Astrocyte (in vitro differentiated cells and primary cell): ENCODE measurements at regions not wholly inside any gene's neighbourhood (a gene's known extent, or its start where the extent isn't known, plus 50 kb on each side); places are given as distances from the start of the nearest gene placed in this dataset.

Experiments
- DNase-seq: peaks from one replicate; pipeline ENCODE4 v3.0.0-alpha.2; 2010; ENCODE audit warnings: low read depth
- FAIRE-seq: peaks from 2 replicates; lab custom pipeline; 2011; peaks lifted over from hg19 to GRCh38; lab: Jason Lieb, UNC
- H2AFZ ChIP-seq: 2 replicates; pipeline ENCODE4 v1.6.0; 2012; ENCODE audit warnings: low read depth, low read length, inconsistent platforms
- H3K27ac ChIP-seq: 2 replicates; pipeline ENCODE4 v1.5.1; 2011; ENCODE audit warnings: low read depth, low read length, inconsistent platforms
- H3K27me3 ChIP-seq: 2 replicates; pipeline ENCODE4 v1.6.0; 2011; ENCODE audit warnings: low read length, inconsistent platforms; ENCODE audit not compliant: insufficient read depth
- H3K36me3 ChIP-seq: 2 replicates; pipeline ENCODE4 v1.5.1; 2011; ENCODE audit warnings: low read length, inconsistent platforms; ENCODE audit not compliant: insufficient read depth
- H3K4me1 ChIP-seq: 2 replicates; pipeline ENCODE4 v1.5.1; 2011; ENCODE audit warnings: low read length, inconsistent platforms; ENCODE audit not compliant: insufficient read depth
- H3K4me2 ChIP-seq: 2 replicates; pipeline ENCODE4 v1.6.0; 2012; ENCODE audit warnings: low read length, inconsistent platforms
- H3K4me3 ChIP-seq: 2 replicates; pipeline ENCODE4 v1.5.1; 2011; ENCODE audit warnings: low read depth, mild to moderate bottlenecking, low read length, inconsistent platforms; ENCODE audit not compliant: insufficient read depth
- H3K79me2 ChIP-seq: 2 replicates; pipeline ENCODE4 v1.6.0; 2012; ENCODE audit warnings: mild to moderate bottlenecking, low read length, inconsistent platforms; ENCODE audit not compliant: insufficient read depth
- H3K9ac ChIP-seq: 2 replicates; pipeline ENCODE4 v1.6.0; 2012; ENCODE audit warnings: mild to moderate bottlenecking, low read length, inconsistent platforms
- H3K9me3 ChIP-seq: 2 replicates; pipeline ENCODE4 v1.5.1; 2012; ENCODE audit warnings: low read depth, mild to moderate bottlenecking, low read length, inconsistent platforms; ENCODE audit not compliant: insufficient read depth
- H4K20me1 ChIP-seq: 2 replicates; pipeline ENCODE4 v1.6.0; 2012; ENCODE audit warnings: low read length, inconsistent platforms; ENCODE audit not compliant: insufficient read depth
- H3K27ac Mint-ChIP-seq: one replicate; pipeline ENCODE4 v1.8.0; 2021; ENCODE audit warnings: mild to moderate bottlenecking, mixed read lengths; ENCODE audit not compliant: unreplicated experiment
- H3K27me3 Mint-ChIP-seq: one replicate; pipeline ENCODE4 v1.8.0; 2021; ENCODE audit warnings: low read depth, mixed read lengths; ENCODE audit not compliant: unreplicated experiment
- H3K36me3 Mint-ChIP-seq: one replicate; pipeline ENCODE4 v1.8.0; 2021; ENCODE audit warnings: low read depth, mixed read lengths; ENCODE audit not compliant: unreplicated experiment
- H3K4me1 Mint-ChIP-seq: one replicate; pipeline ENCODE4 v1.8.0; 2021; ENCODE audit warnings: low read depth, mixed read lengths; ENCODE audit not compliant: unreplicated experiment
- H3K4me3 Mint-ChIP-seq: one replicate; pipeline ENCODE4 v1.8.0; 2021; ENCODE audit warnings: mild to moderate bottlenecking, moderate library complexity, mixed read lengths; ENCODE audit not compliant: unreplicated experiment
- H3K9me3 Mint-ChIP-seq: one replicate; pipeline ENCODE4 v1.8.0; 2021; ENCODE audit warnings: mild to moderate bottlenecking, mixed read lengths; ENCODE audit not compliant: unreplicated experiment
- EZH2 ChIP-seq: IDR thresholded peaks from 2 replicates; pipeline ENCODE4 v1.6.1; 2012; ENCODE audit warnings: mild to moderate bottlenecking, low read length, inconsistent platforms; ENCODE audit not compliant: insufficient read depth
- TF ChIP-seq, protein P1 (sequence below): IDR thresholded peaks from 2 replicates; pipeline ENCODE4 v1.5.1; 2011; ENCODE audit warnings: low read depth, mild to moderate bottlenecking, inconsistent platforms, low read length, moderate library complexity; ENCODE audit not compliant: insufficient read depth

GRCh38 chr10:78494179-78494578 lies 460.5 kb downstream of the RPS24 start:
- Mint-ChIP-seq H3K4me1 (peaks cover 3% of the 10 kb centered on the region), H3K9me3 (peaks cover 21% of the 10 kb centered on the region), H3K27me3 (peaks cover 8% of the 10 kb centered on the region), H3K36me3 (no peaks in the 10 kb centered on the region), H3K27ac (no peak overlapping the region), H3K4me3 (no peak overlapping the region)
- no peak overlapping the region for H3K9ac ChIP-seq
- H3K4me3 ChIP-seq: no peak overlapping the region
- FAIRE-seq (no peak), DNase-seq (no peak)
- peaks cover 3% of the 10 kb centered on the region for H3K4me1 ChIP-seq
- TF ChIP-seq, protein P1, sequence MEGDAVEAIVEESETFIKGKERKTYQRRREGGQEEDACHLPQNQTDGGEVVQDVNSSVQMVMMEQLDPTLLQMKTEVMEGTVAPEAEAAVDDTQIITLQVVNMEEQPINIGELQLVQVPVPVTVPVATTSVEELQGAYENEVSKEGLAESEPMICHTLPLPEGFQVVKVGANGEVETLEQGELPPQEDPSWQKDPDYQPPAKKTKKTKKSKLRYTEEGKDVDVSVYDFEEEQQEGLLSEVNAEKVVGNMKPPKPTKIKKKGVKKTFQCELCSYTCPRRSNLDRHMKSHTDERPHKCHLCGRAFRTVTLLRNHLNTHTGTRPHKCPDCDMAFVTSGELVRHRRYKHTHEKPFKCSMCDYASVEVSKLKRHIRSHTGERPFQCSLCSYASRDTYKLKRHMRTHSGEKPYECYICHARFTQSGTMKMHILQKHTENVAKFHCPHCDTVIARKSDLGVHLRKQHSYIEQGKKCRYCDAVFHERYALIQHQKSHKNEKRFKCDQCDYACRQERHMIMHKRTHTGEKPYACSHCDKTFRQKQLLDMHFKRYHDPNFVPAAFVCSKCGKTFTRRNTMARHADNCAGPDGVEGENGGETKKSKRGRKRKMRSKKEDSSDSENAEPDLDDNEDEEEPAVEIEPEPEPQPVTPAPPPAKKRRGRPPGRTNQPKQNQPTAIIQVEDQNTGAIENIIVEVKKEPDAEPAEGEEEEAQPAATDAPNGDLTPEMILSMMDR: no peak
- TF ChIP-seq EZH2: no peak
- H3K36me3 ChIP-seq: no peaks in the 10 kb centered on the region
- no peaks in the 10 kb centered on the region for H3K79me2 ChIP-seq
- H2AFZ ChIP-seq: no peak overlapping the region
- no peak overlapping the region for H3K27ac ChIP-seq
- H4K20me1 ChIP-seq: no peaks in the 10 kb centered on the region
- H3K27me3 ChIP-seq: no peaks in the 10 kb centered on the region
- no peak overlapping the region for H3K4me2 ChIP-seq
- H3K9me3 ChIP-seq: no peaks in the 10 kb centered on the region

DNA sequence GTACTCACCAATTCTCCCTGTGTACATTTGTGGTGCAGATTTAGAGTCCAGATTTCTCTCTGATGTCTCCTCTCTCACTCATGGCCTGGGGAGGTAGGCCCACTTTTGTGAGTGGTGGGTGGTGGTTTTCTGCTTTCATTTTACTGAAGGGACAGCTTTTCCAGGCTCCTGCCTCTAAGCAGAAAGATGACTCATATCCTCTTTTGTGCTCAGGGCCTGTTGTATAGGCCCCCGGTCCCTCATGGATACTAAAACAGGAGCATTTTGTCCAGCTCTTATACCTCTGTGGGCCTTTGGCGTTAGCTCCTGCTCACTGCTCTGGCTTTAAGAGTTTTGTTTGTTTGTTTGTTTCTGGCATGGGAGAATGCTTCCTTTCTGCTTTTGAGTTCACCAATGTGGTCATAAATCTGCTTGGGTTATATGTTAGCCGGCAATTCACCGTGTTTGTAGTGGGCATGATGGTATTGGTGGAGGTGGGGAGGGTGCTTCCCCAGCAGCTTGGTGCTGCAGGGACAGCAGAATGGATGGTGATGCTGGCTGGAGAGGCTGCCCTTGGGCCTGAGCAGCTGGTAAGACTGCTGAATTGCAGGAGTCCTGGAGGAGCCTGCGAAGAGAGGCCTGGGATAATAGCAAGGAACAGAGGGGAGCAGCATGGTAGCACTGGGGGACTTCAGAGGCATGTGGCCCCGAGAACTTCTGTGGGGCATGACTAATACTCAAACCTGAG lies 468.7 kb downstream of the RPS24 start:
- peak overlapping the region; percentile 58 for H3K4me2 ChIP-seq
- peak overlapping the region; percentile 11 for H3K4me3 Mint-ChIP-seq
- peak overlapping the region; percentile 87 for H3K27ac Mint-ChIP-seq
- H3K9me3 ChIP-seq: peaks cover 6% of the 10 kb centered on the region
- H3K36me3 Mint-ChIP-seq: peaks cover 3% of the 10 kb centered on the region
- H3K27me3 ChIP-seq: no peaks in the 10 kb centered on the region
- H3K4me1 ChIP-seq: peaks cover 11% of the 10 kb centered on the region
- TF ChIP-seq, protein P1: no peak
- TF ChIP-seq EZH2: no peak
- peaks cover 11% of the 10 kb centered on the region for H3K27me3 Mint-ChIP-seq
- no peaks in the 10 kb centered on the region for H3K36me3 ChIP-seq
- H2AFZ ChIP-seq: peak overlapping the region; percentile 74
- H3K4me3 ChIP-seq: no peak overlapping the region
- FAIRE-seq (no peak), DNase-seq (peak; percentile 59)
- peaks cover 14% of the 10 kb centered on the region for H3K4me1 Mint-ChIP-seq
- peaks cover 7% of the 10 kb centered on the region for H3K9me3 Mint-ChIP-seq
- H3K9ac ChIP-seq: peak overlapping the region; percentile 7
- no peak overlapping the region for H3K27ac ChIP-seq
- H4K20me1 ChIP-seq: no peaks in the 10 kb centered on the region
- no peaks in the 10 kb centered on the region for H3K79me2 ChIP-seq

GRCh38 chr10:78504181-78504580 lies 470.5 kb downstream of the RPS24 start:
- Histone ChIP-seq H4K20me1 (no peaks in the 10 kb centered on the region), H3K9ac (no peak overlapping the region), H3K36me3 (no peaks in the 10 kb centered on the region), H3K4me2 (no peak overlapping the region), H3K27me3 (no peaks in the 10 kb centered on the region), H3K4me3 (no peak overlapping the region), H3K9me3 (peaks cover 6% of the 10 kb centered on the region), H2AFZ (no peak overlapping the region), H3K4me1 (peaks cover 11% of the 10 kb centered on the region), H3K27ac (no peak overlapping the region), H3K79me2 (no peaks in the 10 kb centered on the region)
- peaks cover 27% of the 10 kb centered on the region for H3K27me3 Mint-ChIP-seq
- H3K4me3 Mint-ChIP-seq: no peak overlapping the region
- DNase-seq: no peak
- H3K27ac Mint-ChIP-seq: no peak overlapping the region
- peaks cover 8% of the 10 kb centered on the region for H3K9me3 Mint-ChIP-seq
- FAIRE-seq: no peak
- peaks cover 5% of the 10 kb centered on the region for H3K36me3 Mint-ChIP-seq
- TF ChIP-seq EZH2: no peak
- TF ChIP-seq, protein P1: no peak
- H3K4me1 Mint-ChIP-seq: peaks cover 11% of the 10 kb centered on the region
